HepG2 (cell line): ENCODE measurements at regions not wholly inside any gene's neighbourhood (a gene's known extent, or its start where the extent isn't known, plus 50 kb on each side); places are given as distances from the start of the nearest gene placed in this dataset.

Experiments
- ATAC-seq: fragments of 200-7000 bp; cut with Tn5 transposase; 3 replicates; pipeline ENCODE4 v1.9.1; 2020; ENCODE audit warnings: mild to moderate bottlenecking, moderate library complexity
- BruUV-seq: library from RNA; stranded (reverse); fragments of 400-500 nt; replicated peaks from 2 replicates; lab custom pipeline; 2021; lab: Mats Ljungman, UMichigan
- CTCF ChIA-PET: fragments of 300-600 bp; formaldehyde crosslinking; extraction: SDS; loops from one replicate; lab custom pipeline; 2021; ENCODE audit warnings: low total read pairs, inconsistent platforms, low intra/inter-chr PET ratio; lab: Yijun Ruan, JAX
- POLR2A ChIA-PET: fragments of 350-600 bp; sonication (Branson Sonifier 250); formaldehyde crosslinking; loops from one replicate; lab custom pipeline; 2020; ENCODE audit warnings: antibody characterized with exemption, inconsistent platforms; lab: Yijun Ruan, JAX
- DNase-seq: peaks from one replicate; pipeline ENCODE4 v3.0.0-alpha.2; 2015; ENCODE audit warnings: low spot score
- FAIRE-seq: peaks from 3 replicates; lab custom pipeline; 2011; peaks lifted over from hg19 to GRCh38; lab: Jason Lieb, UNC
- H2AFZ ChIP-seq: one replicate; pipeline ENCODE4 v1.6.1; 2011; ENCODE audit warnings: low read length, inconsistent platforms
- H3K27ac ChIP-seq: fragments of 300-600 bp; 3 replicates; pipeline ENCODE4 v1.8.0; 2011; ENCODE audit warnings: mixed run types, mild to moderate bottlenecking, mixed read lengths, low read length, inconsistent platforms; ENCODE audit not compliant: insufficient read depth; ENCODE audit errors: extremely low read length
- H3K27me3 ChIP-seq, 2 experiments: fragments of 200-600 bp in 1 of 2; 2 replicates in 1 of 2; 3 replicates in 1 of 2; pipeline versions ENCODE4 v1.6.0 to v1.8.0; 2011; ENCODE audit warnings: low read length in 2 of 2, mild to moderate bottlenecking in 2 of 2, moderate library complexity in 2 of 2, inconsistent platforms in 1 of 2; ENCODE audit not compliant: insufficient read depth in 2 of 2, control insufficient read depth in 1 of 2
- H3K36me3 ChIP-seq, 2 experiments: fragments of 200-600 bp in 1 of 2; replicated peaks in 1 of 2; 2 replicates in 1 of 2; 3 replicates in 1 of 2; pipeline versions ENCODE4 v1.5.1 to v1.8.0; 2011; ENCODE audit warnings: low read length in 2 of 2, inconsistent platforms in 1 of 2; ENCODE audit not compliant: insufficient read depth in 2 of 2, control insufficient read depth in 1 of 2
- H3K4me1 ChIP-seq: 2 replicates; pipeline ENCODE4 v1.5.1; 2012; ENCODE audit warnings: low read length, inconsistent platforms; ENCODE audit not compliant: insufficient read depth
- H3K4me2 ChIP-seq: 2 replicates; pipeline ENCODE4 v1.6.0; 2011; ENCODE audit warnings: low read depth, low read length, inconsistent platforms
- H3K4me3 ChIP-seq, 3 experiments: fragments of 200-600 bp in 1 of 3; sonication (generic), shearing (Covaris generic) in 1 of 3; replicated peaks in 1 of 3; 2 replicates each; pipeline ENCODE4 v1.5.1; 2011 to 2016; ENCODE audit warnings: low read length in 3 of 3, inconsistent platforms in 2 of 3, low read depth in 2 of 3, mild to moderate bottlenecking in 2 of 3, control low read depth in 1 of 3, mixed read lengths in 1 of 3; ENCODE audit not compliant: insufficient read depth in 1 of 3
- H3K79me2 ChIP-seq: one replicate; pipeline ENCODE4 v1.6.1; 2011; ENCODE audit warnings: low read length, inconsistent platforms; ENCODE audit not compliant: insufficient read depth
- H3K9ac ChIP-seq: 2 replicates; pipeline ENCODE4 v1.6.0; 2011; ENCODE audit warnings: mild to moderate bottlenecking, low read depth, low read length, inconsistent platforms; ENCODE audit not compliant: insufficient read depth
- H3K9me3 ChIP-seq: 2 replicates; pipeline ENCODE4 v1.5.1; 2012; ENCODE audit warnings: mild to moderate bottlenecking, low read length
- H4K20me1 ChIP-seq: 2 replicates; pipeline ENCODE4 v1.6.0; 2011; ENCODE audit warnings: inconsistent platforms, mild to moderate bottlenecking, low read length, moderate library complexity; ENCODE audit not compliant: insufficient read depth
- DNMT1 ChIP-seq: sonication (generic); formaldehyde crosslinking; IDR thresholded peaks from 2 replicates; pipeline ENCODE4 v1.5.1; 2020; ENCODE audit warnings: mild to moderate bottlenecking, missing genetic modification reagents
- ETV5 ChIP-seq: IDR thresholded peaks from 2 replicates; pipeline ENCODE4 v1.6.1; 2018; ENCODE audit warnings: missing biosample characterization, missing genetic modification reagents, inconsistent platforms, borderline replicate concordance
- GMEB2 ChIP-seq: IDR thresholded peaks from 2 replicates; pipeline ENCODE4 v1.6.1; 2016; ENCODE audit warnings: missing biosample characterization, missing genetic modification reagents, low read depth
- HNRNPK ChIP-seq: fragments of 200-400 bp; formaldehyde crosslinking; IDR thresholded peaks from 2 replicates; pipeline ENCODE4 v1.6.1; 2018; ENCODE audit warnings: low read length, low read depth, moderate library complexity, mild to moderate bottlenecking; ENCODE audit not compliant: poor library complexity, severe bottlenecking
- MAFK ChIP-seq, 2 experiments: IDR thresholded peaks in 1 of 2; conservative IDR thresholded peaks in 1 of 2; 2 replicates each; pipeline ENCODE4 v1.6.1; 2011; ENCODE audit warnings: improper control_type of control experiment in 2 of 2, low read length in 2 of 2
- RBAK ChIP-seq: sonication (generic); formaldehyde crosslinking; IDR thresholded peaks from 2 replicates; pipeline ENCODE4 v1.5.1; 2020; ENCODE audit warnings: mild to moderate bottlenecking, missing genetic modification reagents
- TBX2 ChIP-seq: sonication (generic); formaldehyde crosslinking; IDR thresholded peaks from 2 replicates; pipeline ENCODE4 v1.5.0; 2020; ENCODE audit warnings: missing genetic modification reagents, mild to moderate bottlenecking, borderline replicate concordance
- ZNF3 ChIP-seq: IDR thresholded peaks from 2 replicates; pipeline ENCODE4 v1.7.0; 2017; ENCODE audit warnings: inconsistent platforms
- WGBS: methylation state at CpG from one replicate; pipeline ENCODE4 v1.1.6; 2017; ENCODE audit warnings: low lambda C conversion rate; 5-methylcytosine and 5-hydroxymethylcytosine counted together
- in situ Hi-C: cut with HindIII; loops from 2 replicates; pipeline ENCODE4 v1.10.0; 2017; ENCODE audit warnings: low pct_unique_long_range_greater_than_20kb; ENCODE audit not compliant: extremely low pct_ligation_motif_present
- intact Hi-C: fragments of 100-400 bp; cut with micrococcal nuclease; formaldehyde crosslinking; loops from one replicate; pipeline ENCODE4 v1.10.0; 2022; ENCODE audit not compliant: unreplicated experiment

DNA sequence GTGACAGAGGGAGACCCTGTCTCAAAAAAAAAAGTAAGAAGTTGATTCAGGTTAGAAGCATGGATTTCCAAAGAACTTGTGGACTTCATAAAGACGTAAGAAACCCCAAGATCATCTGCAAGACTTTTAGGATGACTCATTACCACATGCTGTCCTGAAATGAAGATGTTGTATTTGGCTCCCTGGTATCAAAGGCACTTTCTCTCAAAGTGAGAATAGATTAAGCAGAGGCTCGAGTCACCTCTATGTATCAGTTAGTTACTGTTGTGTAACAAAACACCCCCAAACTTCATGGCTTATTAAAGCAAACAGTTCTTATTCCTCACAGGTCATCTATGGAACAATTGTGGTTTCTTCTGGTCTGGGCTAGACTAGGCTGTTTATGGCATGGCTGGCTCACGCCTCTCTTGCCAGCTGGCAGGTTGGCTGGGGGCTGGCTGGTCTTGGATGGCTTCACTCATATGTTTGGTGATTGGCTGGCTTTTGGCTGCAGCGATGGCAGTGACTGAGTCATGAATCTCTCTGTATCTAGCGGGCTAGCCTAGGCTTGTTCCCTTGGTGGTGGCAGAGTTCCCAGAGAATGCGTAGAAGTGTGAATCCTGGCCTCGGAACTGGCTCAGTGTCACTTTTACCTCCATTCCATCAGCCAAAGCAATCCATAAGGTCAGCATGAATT lies 60.4 kb upstream of the MSI2 start:
- peaks cover 2 to 52% of the 10 kb centered on the region in 2 experiments; a peak in 4 of 5 replicates for H3K27me3 ChIP-seq
- no peaks in the 10 kb centered on the region for H3K79me2 ChIP-seq
- 64% methylated on average over 6 of the region's 7 CpGs for WGBS
- intact Hi-C loops: no loop called here
- FAIRE-seq (no peak), ATAC-seq (no peak), DNase-seq (no peak)
- no peak overlapping the region for H3K4me2 ChIP-seq
- no peak overlapping the region for H2AFZ ChIP-seq
- no peak overlapping the region for H3K9ac ChIP-seq
- ChIA-PET POLR2A (no interaction called here), CTCF (no interaction called here)
- no peaks in the 10 kb centered on the region for H3K36me3 ChIP-seq
- 0 out of 2 replicates have a peak, but pooled peaks cover 7% of the 10 kb centered on the region for H3K9me3 ChIP-seq
- H3K4me1 ChIP-seq: no peaks in the 10 kb centered on the region
- H4K20me1 ChIP-seq: no peaks in the 10 kb centered on the region
- H3K4me3 ChIP-seq: no peak overlapping the region
- TF ChIP-seq DNMT1 (CRISPR knock-in tag) (no peak), ETV5 (CRISPR knock-in tag) (no peak), GMEB2 (CRISPR knock-in tag) (no peak), HNRNPK (no peak), MAFK (conservative IDR thresholded peaks at IDR 0.05 in 1 of 2, IDR thresholded peaks at IDR 0.05 in 1 of 2; ENCODE audit: low read length in 2 of 2) (no peak), ZNF3 (CRISPR knock-in tag) (no peak), RBAK (CRISPR knock-in tag) (peak; percentile 94), TBX2 (CRISPR knock-in tag) (no peak)
- TF ChIP-seq, all 625 proteins: peak for 1
- BruUV-seq: no TSS peak
- H3K27ac ChIP-seq: no peak overlapping the region
- in situ Hi-C loops: no loop called here
